HCT116 (cell line): ENCODE measurements at regions not wholly inside any gene's neighbourhood (a gene's known extent, or its start where the extent isn't known, plus 50 kb on each side); places are given as distances from the start of the nearest gene placed in this dataset.

Source experiments
- ATAC-seq: fragments of 200-7000 bp; cut with Tn5 transposase; 2 replicates; pipeline ENCODE4 v1.9.1; 2020; ENCODE audit warnings: mild to moderate bottlenecking, moderate library complexity
- BruUV-seq: library from RNA; stranded (reverse); fragments of 400-500 nt; replicated peaks from 2 replicates; lab custom pipeline; 2021; lab: Mats Ljungman, UMichigan
- CTCF ChIA-PET: fragments of 300-600 bp; sonication (Branson Sonifier 250); formaldehyde crosslinking; loops from one replicate; lab custom pipeline; 2021; ENCODE audit warnings: antibody characterized with exemption; lab: Charles Lee
- POLR2A ChIA-PET: fragments of 300-600, 350-600 bp; sonication (Branson Sonifier 250); formaldehyde crosslinking; loops from one replicate; lab custom pipeline; 2021; ENCODE audit warnings: antibody characterized with exemption; lab: Charles Lee
- RAD21 ChIA-PET, 2 experiments: fragments of 300-600 bp; sonication (Branson Sonifier 250); formaldehyde crosslinking; loops; one replicate each; lab custom pipeline; 2023; ENCODE audit warnings: low total read pairs in 2 of 2; ENCODE audit not compliant: uncharacterized antibody in 2 of 2, unreplicated experiment in 2 of 2, low non-redundant PET in 1 of 2; lab: Charles Lee
- DNase-seq: peaks from one replicate; pipeline ENCODE4 v3.0.0-alpha.2; 2010; ENCODE audit warnings: low read depth, low spot score
- H2AFZ ChIP-seq: fragments of 200-600 bp; shearing (Covaris generic), sonication (generic); 2 replicates; pipeline ENCODE4 v1.6.1; 2017; ENCODE audit warnings: low read depth, mixed run types, mixed read lengths, antibody characterized with exemption, low read length; ENCODE audit not compliant: poor library complexity, severe bottlenecking
- H3K27ac ChIP-seq: 2 replicates; pipeline ENCODE4 v1.5.1; 2012; ENCODE audit warnings: low read depth, low read length
- H3K27me3 ChIP-seq: fragments of 200-600 bp; sonication (generic); 2 replicates; pipeline ENCODE4 v1.6.1; 2016; ENCODE audit warnings: mixed run types, low read length, mixed read lengths; ENCODE audit not compliant: insufficient read depth
- H3K36me3 ChIP-seq, 2 experiments: fragments of 200-500 bp in 1 of 2; fragments of 200-600 bp in 1 of 2; sonication (Bioruptor generic) in 1 of 2; sonication (generic) in 1 of 2; 2 replicates each; pipeline versions ENCODE4 v1.5.1 to v1.6.1; 2014 to 2016; ENCODE audit warnings: low read length in 2 of 2, inconsistent platforms in 1 of 2, mixed read lengths in 1 of 2, mixed run types in 1 of 2; ENCODE audit not compliant: insufficient read depth in 2 of 2, control insufficient read depth in 1 of 2
- H3K4me1 ChIP-seq, 2 experiments: fragments of 200-600 bp in 1 of 2; sonication (generic) in 1 of 2; 2 replicates each; pipeline versions ENCODE4 v1.5.1 to v1.6.1; 2012 to 2017; ENCODE audit warnings: low read length in 2 of 2, inconsistent platforms in 1 of 2, mild to moderate bottlenecking in 1 of 2, mixed read lengths in 1 of 2, mixed run types in 1 of 2, moderate library complexity in 1 of 2; ENCODE audit not compliant: insufficient read depth in 2 of 2, control insufficient read depth in 1 of 2
- H3K4me2 ChIP-seq: fragments of 200-600 bp; sonication (generic); 2 replicates; pipeline ENCODE4 v1.6.1; 2017; ENCODE audit warnings: mixed run types, low read length, mixed read lengths
- H3K4me3 ChIP-seq, 2 experiments: fragments of 200-600 bp in 1 of 2; sonication (generic) in 1 of 2; replicated peaks in 1 of 2; 2 replicates each; pipeline ENCODE4 v1.5.1; 2011 to 2016; ENCODE audit warnings: low read length in 2 of 2, control low read depth in 1 of 2, low read depth in 1 of 2, mild to moderate bottlenecking in 1 of 2, mixed read lengths in 1 of 2, mixed run types in 1 of 2
- H3K79me2 ChIP-seq: fragments of 200-600 bp; sonication (generic); 2 replicates; pipeline ENCODE4 v1.6.1; 2017; ENCODE audit warnings: mild to moderate bottlenecking, mixed run types, low read length, moderate library complexity, mixed read lengths; ENCODE audit not compliant: insufficient read depth
- H3K9ac ChIP-seq: fragments of 200-600 bp; sonication (generic); 2 replicates; pipeline ENCODE4 v1.6.1; 2016; ENCODE audit warnings: low read length, mixed read lengths
- H3K9me2 ChIP-seq: fragments of 200-600 bp; sonication (generic), shearing (Covaris generic); 2 replicates; pipeline ENCODE4 v1.6.1; 2017; ENCODE audit warnings: mixed run types, mild to moderate bottlenecking, moderate library complexity; ENCODE audit not compliant: insufficient read depth
- H3K9me3 ChIP-seq, 2 experiments: fragments of 200-500 bp in 1 of 2; fragments of 200-600 bp in 1 of 2; sonication (Bioruptor generic) in 1 of 2; sonication (generic) in 1 of 2; 2 replicates each; pipeline ENCODE4 v1.6.1; 2014 to 2017; ENCODE audit warnings: low read length in 2 of 2, mixed read lengths in 2 of 2, inconsistent platforms in 1 of 2, low read depth in 1 of 2, mild to moderate bottlenecking in 1 of 2, mixed run types in 1 of 2, moderate library complexity in 1 of 2; ENCODE audit not compliant: control insufficient read depth in 1 of 2, insufficient read depth in 1 of 2
- H4K20me1 ChIP-seq: fragments of 200-600 bp; sonication (generic), shearing (Covaris generic); 2 replicates; pipeline ENCODE4 v1.6.1; 2017; ENCODE audit warnings: mixed run types, mild to moderate bottlenecking, moderate library complexity; ENCODE audit not compliant: insufficient read depth
- CBX3 ChIP-seq: IDR thresholded peaks from 2 replicates; pipeline ENCODE4 v1.6.1; 2012; ENCODE audit warnings: low read depth
- CEBPB ChIP-seq: IDR thresholded peaks from 2 replicates; pipeline ENCODE4 v1.6.1; 2012; ENCODE audit warnings: low read depth
- EGR1 ChIP-seq: IDR thresholded peaks from 2 replicates; pipeline ENCODE4 v1.6.1; 2012; ENCODE audit warnings: low read depth
- ELF1 ChIP-seq: IDR thresholded peaks from 2 replicates; pipeline ENCODE4 v1.6.1; 2012; ENCODE audit warnings: low read depth, borderline replicate concordance
- EZH2 ChIP-seq: fragments of 200-600 bp; sonication (generic); IDR thresholded peaks from 2 replicates; pipeline ENCODE4 v1.6.1; 2017; ENCODE audit warnings: antibody characterized with exemption, mixed run types
- EZH2phosphoT487 ChIP-seq: fragments of 200-600 bp; IDR thresholded peaks from 2 replicates; pipeline ENCODE4 v1.6.1; 2018; ENCODE audit warnings: antibody characterized with exemption, borderline replicate concordance
- FOSL1 ChIP-seq: IDR thresholded peaks from 2 replicates; pipeline ENCODE4 v1.6.1; 2012; ENCODE audit warnings: low read depth
- POLR2A ChIP-seq: IDR thresholded peaks from 2 replicates; pipeline ENCODE4 v1.7.0; 2011; ENCODE audit warnings: borderline replicate concordance; ENCODE audit not compliant: insufficient read depth, insufficient read length; ENCODE audit errors: extremely low read depth
- POLR2AphosphoS5 ChIP-seq: IDR thresholded peaks from 2 replicates; pipeline ENCODE4 v1.6.1; 2011; ENCODE audit warnings: mild to moderate bottlenecking, low read depth, low read length, moderate library complexity
- SIN3A ChIP-seq: IDR thresholded peaks from 2 replicates; pipeline ENCODE4 v1.6.1; 2012; ENCODE audit warnings: low read depth
- SP1 ChIP-seq: IDR thresholded peaks from 2 replicates; pipeline ENCODE4 v1.6.1; 2012; ENCODE audit warnings: low read depth
- TCF7L2 ChIP-seq: IDR thresholded peaks from 2 replicates; pipeline ENCODE4 v1.7.0; 2011; ENCODE audit warnings: borderline replicate concordance, inconsistent platforms; ENCODE audit not compliant: insufficient read depth, insufficient read length; ENCODE audit errors: extremely low read depth
- ZFX ChIP-seq: fragments of 450-650 bp; IDR thresholded peaks from 2 replicates; pipeline ENCODE4 v1.6.1; 2017
- intact Hi-C: fragments of 100-400 bp; cut with micrococcal nuclease; formaldehyde crosslinking; loops from 2 replicates; pipeline ENCODE4 v1.10.0; 2022
- TF ChIP-seq, protein P1 (sequence below), 3 experiments: fragments of 200-600 bp in 1 of 3; sonication (generic) in 1 of 3; IDR thresholded peaks in 2 of 3; conservative IDR thresholded peaks in 1 of 3; 2 replicates each; pipeline ENCODE4 v1.5.1; 2012 to 2017; ENCODE audit warnings: low read depth in 2 of 3, low read length in 2 of 3, antibody characterized with exemption in 1 of 3, borderline replicate concordance in 1 of 3, control low read depth in 1 of 3, mild to moderate bottlenecking in 1 of 3, mixed read lengths in 1 of 3, mixed run types in 1 of 3, moderate library complexity in 1 of 3; ENCODE audit not compliant: insufficient read depth in 1 of 3

DNA sequence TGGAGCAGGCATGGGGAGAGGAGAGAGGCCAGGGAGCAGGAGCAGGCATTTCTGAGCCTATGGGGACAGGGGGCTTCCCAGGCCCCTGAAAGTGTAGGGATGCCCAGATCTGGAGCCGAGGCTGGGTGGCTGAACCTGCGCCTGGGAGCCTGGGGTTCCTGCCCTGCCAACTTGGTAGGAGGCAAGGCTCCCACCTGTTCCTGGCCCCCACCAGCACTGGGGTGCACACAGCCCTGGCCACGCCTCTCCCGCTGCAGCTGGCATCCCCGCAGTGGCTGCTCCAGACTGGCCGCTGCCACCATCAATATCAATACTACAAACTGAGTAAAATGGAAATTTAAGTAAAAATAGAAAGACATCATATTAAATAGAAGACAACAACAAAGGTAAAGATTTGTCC is 684.9 kb upstream of the MAP3K7 start:
- H3K27ac ChIP-seq = no peak overlapping the region

DNA sequence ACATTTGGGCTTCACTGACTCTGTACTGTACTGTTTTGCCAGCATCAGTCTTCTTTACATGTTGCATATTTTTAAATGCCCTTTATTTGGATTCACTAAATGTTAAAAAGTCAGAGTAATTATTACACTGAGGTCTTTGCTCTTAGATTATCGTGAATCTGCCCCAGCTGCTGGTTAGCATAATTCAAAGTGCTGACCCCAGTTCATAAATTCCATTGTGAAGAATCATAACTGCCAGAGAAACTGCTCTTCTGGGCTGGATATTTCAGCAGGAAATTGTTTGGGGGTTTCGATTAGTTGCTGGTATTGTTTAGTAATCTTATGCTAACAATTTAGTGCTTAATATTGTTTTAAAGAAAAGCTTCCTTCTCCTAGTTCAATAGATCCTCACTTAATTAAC is 682.1 kb upstream of the MAP3K7 start:
- no peak for TF ChIP-seq FOSL1
- TF ChIP-seq, protein P1, sequence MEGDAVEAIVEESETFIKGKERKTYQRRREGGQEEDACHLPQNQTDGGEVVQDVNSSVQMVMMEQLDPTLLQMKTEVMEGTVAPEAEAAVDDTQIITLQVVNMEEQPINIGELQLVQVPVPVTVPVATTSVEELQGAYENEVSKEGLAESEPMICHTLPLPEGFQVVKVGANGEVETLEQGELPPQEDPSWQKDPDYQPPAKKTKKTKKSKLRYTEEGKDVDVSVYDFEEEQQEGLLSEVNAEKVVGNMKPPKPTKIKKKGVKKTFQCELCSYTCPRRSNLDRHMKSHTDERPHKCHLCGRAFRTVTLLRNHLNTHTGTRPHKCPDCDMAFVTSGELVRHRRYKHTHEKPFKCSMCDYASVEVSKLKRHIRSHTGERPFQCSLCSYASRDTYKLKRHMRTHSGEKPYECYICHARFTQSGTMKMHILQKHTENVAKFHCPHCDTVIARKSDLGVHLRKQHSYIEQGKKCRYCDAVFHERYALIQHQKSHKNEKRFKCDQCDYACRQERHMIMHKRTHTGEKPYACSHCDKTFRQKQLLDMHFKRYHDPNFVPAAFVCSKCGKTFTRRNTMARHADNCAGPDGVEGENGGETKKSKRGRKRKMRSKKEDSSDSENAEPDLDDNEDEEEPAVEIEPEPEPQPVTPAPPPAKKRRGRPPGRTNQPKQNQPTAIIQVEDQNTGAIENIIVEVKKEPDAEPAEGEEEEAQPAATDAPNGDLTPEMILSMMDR (IDR thresholded peaks at IDR 0.05 in 2 of 3, conservative IDR thresholded peaks at IDR 0.05 in 1 of 3; ENCODE audit: borderline replicate concordance in 1 of 3, insufficient read depth in 1 of 3, low read depth in 2 of 3, low read length in 2 of 3) = no peak
- no peak for TF ChIP-seq CEBPB
- TF ChIP-seq POLR2A = no peak
- TF ChIP-seq CBX3 = no peak
- TF ChIP-seq EZH2phosphoT487 = no peak
- no peak for TF ChIP-seq ELF1
- TF ChIP-seq EZH2 = no peak
- no peak for TF ChIP-seq EGR1
- TF ChIP-seq SP1 = no peak
- no peak for TF ChIP-seq POLR2AphosphoS5
- DNase-seq (no peak), ATAC-seq (no peak)
- intact Hi-C loops = no loop called here
- H4K20me1 ChIP-seq = no peaks in the 10 kb centered on the region
- CTCF ChIA-PET = no interaction called here
- no peak overlapping the region for H2AFZ ChIP-seq
- no peak overlapping the region for H3K4me2 ChIP-seq
- H3K79me2 ChIP-seq = no peaks in the 10 kb centered on the region
- no peak overlapping the region for H3K27ac ChIP-seq
- no peaks in the 10 kb centered on the region for H3K4me1 ChIP-seq
- peaks cover 10 to 14% of the 10 kb centered on the region in 2 experiments; a peak in 2 of 4 replicates for H3K9me3 ChIP-seq
- no TSS peak for BruUV-seq
- POLR2A ChIA-PET = no interaction called here
- RAD21 ChIA-PET = no interaction called here
- H3K27me3 ChIP-seq = no peaks in the 10 kb centered on the region
- no peak overlapping the region for H3K9ac ChIP-seq
- no peak overlapping the region for H3K4me3 ChIP-seq
- H3K9me2 ChIP-seq = no peaks in the 10 kb centered on the region
- no peaks in the 10 kb centered on the region for H3K36me3 ChIP-seq

More for the DNA sequence above, 684.9 kb upstream of the MAP3K7 start:
- intact Hi-C loops = no loop called here
- Histone ChIP-seq H2AFZ (no peak overlapping the region), H3K4me3 (no peak overlapping the region), H3K27me3 (no peaks in the 10 kb centered on the region), H3K4me2 (no peak overlapping the region), H4K20me1 (no peaks in the 10 kb centered on the region), H3K9me3 (peaks cover 6 to 10% of the 10 kb centered on the region in 2 experiments; a peak in 2 of 4 replicates), H3K36me3 (no peaks in the 10 kb centered on the region), H3K79me2 (no peaks in the 10 kb centered on the region), H3K9ac (no peak overlapping the region), H3K9me2 (no peaks in the 10 kb centered on the region), H3K4me1 (no peaks in the 10 kb centered on the region)
- CTCF ChIA-PET = no interaction called here
- no peak for ATAC-seq
- no TSS peak for BruUV-seq
- DNase-seq = no peak
- POLR2A ChIA-PET = no interaction called here
- RAD21 ChIA-PET = no interaction called here
- TF ChIP-seq CBX3 (no peak), TCF7L2 (no peak), ZFX (no peak), SIN3A (no peak)
